Superior temporal gyrus (tissue), 1 donor: ENCODE measurements at regions not wholly inside any gene's neighbourhood (a gene's known extent, or its start where the extent isn't known, plus 50 kb on each side); places are given as distances from the start of the nearest gene placed in this dataset.

ENCODE experiments used
- DNase-seq: peaks from one replicate; pipeline ENCODE4 v3.0.0-alpha.2; 2016; ENCODE audit errors: extremely low spot score

DNA sequence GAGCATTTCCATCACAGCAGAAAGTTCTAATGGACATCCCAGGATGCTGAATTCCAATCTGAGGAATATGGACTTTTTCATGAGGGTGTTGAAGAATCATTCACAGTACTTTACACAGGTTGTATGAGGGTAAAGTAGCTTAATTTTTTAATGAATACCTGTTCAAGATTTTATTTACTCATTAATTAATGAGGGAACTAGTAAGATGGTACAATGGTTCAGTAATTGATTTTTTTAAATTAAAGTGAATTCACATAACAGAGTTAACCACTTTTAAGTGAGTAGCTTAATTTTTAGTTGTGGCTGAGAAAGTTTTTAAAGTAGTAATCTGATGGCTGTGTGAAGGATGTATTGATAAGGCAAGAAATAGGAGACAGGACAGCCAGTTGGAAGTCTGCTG is 266.5 kb downstream of the GFRA1 start:
- DNase-seq, result no peak

DNA sequence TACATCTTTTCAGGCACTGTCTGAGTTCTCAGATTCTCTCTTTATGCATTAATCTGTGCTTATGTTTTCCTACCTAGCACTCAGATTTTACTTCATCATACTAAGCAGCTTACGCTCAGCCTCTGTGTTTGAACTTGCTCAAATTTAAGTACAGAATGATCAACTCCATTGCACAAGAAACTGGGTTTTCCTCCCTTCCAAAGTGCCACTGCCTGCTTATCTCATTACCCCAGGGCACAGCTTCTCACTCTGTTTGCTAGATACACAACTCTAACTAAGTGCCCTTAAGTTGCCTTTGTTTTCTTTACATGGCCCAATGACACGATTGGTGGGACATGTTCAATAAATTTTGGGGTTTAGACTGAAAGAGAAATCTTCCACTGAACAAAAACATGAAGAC is 267.7 kb downstream of the GFRA1 start:
- no peak for DNase-seq

DNA sequence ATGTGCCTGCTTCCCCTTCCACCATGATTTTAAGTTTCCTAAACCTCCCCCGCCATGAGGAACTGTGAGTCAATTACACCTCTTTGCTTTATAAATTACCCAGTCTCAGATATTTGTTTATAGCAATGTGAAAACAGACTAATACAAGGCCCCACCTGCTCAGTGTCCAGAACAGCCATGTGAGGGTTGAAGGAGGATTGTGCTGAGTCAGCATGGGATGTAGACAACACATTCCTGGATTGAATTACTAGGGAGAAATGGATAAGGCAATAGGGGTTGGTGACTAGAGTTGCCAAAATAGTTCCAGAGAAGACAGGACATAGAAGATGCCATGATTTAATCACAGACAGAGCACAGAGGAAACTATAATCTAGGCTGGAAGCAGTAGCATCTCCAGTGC is 270.3 kb downstream of the GFRA1 start:
- no peak for DNase-seq

DNA sequence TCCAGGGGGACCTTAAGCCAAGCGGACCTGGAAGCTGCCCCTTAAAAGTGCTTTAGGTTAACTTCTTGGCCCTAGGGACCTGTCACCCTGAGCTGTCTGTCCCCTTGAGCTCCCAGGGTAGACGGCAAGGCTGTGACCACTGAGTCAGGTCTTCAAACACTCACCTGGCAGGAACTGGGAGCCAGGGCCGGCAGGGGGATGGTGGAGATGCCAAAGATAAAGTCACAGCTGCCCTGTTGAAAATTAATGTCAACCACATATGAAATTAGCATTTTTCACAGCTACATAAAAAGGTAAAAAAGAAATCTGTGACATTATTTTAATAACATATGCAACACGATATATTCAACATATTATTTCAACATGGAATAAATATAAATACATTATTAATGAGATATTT is 271.0 kb downstream of the GFRA1 start:
- no peak for DNase-seq

DNA sequence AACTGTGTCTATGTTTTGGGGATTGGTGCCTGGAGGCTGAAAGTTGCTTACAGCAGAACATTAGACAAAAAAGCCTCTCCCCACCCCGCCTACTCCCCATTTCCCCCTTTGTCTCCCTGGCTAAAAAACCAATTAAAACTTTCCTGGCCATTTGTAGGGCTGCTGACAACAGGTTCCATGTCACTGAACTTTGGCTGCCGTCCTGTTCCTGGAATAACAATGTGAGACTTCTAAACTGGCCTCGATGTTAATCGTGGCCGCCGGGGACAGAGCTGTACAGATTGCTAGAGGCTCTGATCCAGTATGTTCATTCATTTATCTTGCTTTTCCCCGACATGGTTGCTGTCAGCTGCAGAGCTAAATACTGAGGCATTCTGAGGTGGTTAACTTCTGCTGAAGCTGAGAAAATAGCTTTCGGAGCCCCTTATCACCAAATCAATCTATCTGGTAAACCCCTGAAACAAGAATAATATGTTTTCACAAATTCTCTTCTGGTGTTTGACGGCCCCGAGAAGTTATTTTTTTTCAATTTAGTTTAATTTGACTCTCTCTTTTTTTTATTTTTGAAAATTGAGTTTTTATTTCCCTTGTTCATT is 271.6 kb downstream of the GFRA1 start:
- DNase-seq, result peak; percentile 11

DNA sequence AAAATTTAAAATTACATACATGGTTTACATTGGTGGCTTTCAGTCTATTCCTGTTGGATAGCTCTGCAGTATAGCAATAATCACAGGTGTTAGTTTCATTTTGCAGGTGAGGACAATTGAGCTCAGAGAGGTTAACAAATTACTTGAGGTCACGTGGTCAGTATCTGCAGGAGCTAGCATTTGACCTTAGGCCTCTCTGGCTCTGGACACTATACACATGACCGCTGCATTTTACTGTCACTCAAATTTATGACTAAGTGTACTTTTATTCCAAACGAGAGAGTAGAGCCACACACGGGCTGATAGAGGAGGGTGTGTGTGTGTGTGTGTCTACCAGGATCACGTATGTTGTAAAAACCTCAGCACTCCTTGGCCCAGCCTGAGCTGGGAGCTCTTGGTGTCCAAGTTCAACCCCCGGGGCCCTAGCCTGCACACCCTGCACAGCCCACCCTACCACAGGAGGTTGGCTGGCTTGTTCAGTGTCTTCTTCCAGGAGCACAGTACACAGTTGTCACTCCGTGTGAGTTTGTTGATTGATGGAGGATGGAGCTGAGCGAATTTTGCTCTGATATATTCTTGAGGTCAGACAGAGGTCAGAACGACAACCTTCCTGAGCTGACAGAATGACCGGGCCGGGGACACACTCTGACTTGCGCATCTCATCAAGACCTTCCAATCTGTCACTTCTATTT is 272.7 kb downstream of the GFRA1 start:
- DNase-seq, result no peak
